Lower leg skin (tissue), 3 donors: ENCODE measurements at regions not wholly inside any gene's neighbourhood (a gene's known extent, or its start where the extent isn't known, plus 50 kb on each side); places are given as distances from the start of the nearest gene placed in this dataset.

Experiments used
- POLR2A ChIP-seq, 2 donors: fragments of 450-650 bp; IDR thresholded peaks; one replicate each; pipeline ENCODE4 v1.6.1; 2016 to 2017; ENCODE audit warnings: antibody characterized with exemption in 2 of 2, mild to moderate bottlenecking in 1 of 2, moderate library complexity in 1 of 2
- TF ChIP-seq, protein P1 (sequence below), 3 donors: fragments of 450-650 bp; IDR thresholded peaks; one replicate each; pipeline ENCODE4 v1.5.1; 2016; ENCODE audit warnings: antibody characterized with exemption in 3 of 3, mild to moderate bottlenecking in 3 of 3, moderate library complexity in 2 of 3

DNA sequence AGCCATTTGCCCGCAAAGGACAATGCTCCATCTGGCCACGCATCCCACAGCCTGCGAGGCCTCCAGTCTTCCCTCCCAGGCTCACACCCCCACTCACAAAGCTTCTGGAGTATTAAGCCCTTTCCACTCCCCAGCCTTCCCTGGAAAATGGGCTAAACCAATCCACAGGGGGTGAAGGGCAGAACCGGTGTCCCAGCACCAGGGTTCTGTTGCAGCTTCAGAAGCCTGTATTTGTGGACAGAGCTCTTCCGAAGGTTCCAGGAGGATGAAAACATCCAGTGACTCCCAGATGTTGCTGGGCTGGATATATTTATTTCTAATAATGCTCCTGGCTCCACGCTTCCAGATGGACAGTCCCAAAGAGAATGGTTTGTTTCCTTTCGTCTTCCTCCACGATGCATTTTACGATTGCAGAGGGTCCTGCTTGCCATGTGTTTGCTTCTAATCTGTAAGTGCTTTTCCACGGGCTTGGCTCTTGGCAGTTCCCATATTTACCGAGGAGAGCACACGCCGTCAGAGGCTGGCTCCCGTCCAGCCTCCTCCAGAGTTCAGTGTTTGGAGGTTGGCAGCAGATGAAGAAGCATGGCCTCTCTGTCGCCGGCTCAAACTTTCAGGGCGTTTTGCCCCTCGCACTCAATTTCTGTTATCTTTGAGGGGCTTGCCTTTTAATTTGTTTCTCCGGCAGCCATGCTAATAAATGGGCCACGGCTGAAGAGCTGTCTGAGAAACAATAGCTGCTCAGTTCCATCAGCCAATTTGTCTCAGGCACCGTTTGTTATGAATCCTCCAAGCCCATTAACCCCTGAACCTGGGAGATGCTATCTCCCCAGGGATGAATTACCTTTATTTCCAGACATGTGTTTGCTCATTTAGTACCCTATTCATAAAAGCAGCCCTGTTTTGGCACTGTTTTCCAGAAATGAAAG lies 367.9 kb upstream of the PROK2 start:
- TF ChIP-seq, protein P1, sequence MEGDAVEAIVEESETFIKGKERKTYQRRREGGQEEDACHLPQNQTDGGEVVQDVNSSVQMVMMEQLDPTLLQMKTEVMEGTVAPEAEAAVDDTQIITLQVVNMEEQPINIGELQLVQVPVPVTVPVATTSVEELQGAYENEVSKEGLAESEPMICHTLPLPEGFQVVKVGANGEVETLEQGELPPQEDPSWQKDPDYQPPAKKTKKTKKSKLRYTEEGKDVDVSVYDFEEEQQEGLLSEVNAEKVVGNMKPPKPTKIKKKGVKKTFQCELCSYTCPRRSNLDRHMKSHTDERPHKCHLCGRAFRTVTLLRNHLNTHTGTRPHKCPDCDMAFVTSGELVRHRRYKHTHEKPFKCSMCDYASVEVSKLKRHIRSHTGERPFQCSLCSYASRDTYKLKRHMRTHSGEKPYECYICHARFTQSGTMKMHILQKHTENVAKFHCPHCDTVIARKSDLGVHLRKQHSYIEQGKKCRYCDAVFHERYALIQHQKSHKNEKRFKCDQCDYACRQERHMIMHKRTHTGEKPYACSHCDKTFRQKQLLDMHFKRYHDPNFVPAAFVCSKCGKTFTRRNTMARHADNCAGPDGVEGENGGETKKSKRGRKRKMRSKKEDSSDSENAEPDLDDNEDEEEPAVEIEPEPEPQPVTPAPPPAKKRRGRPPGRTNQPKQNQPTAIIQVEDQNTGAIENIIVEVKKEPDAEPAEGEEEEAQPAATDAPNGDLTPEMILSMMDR (IDR thresholded peaks at IDR 0.05) = no peak
- TF ChIP-seq POLR2A (IDR thresholded peaks at IDR 0.05) = no peak
